SK-N-MC (cell line): ENCODE measurements at regions not wholly inside any gene's neighbourhood (a gene's known extent, or its start where the extent isn't known, plus 50 kb on each side); places are given as distances from the start of the nearest gene placed in this dataset.

Experiments
- DNase-seq: peaks from one replicate; pipeline ENCODE4 v3.0.0-alpha.2; 2011; ENCODE audit warnings: low read depth, low spot score
- H3K27ac ChIP-seq: fragments of 200-600 bp; sonication (generic); 2 replicates; pipeline ENCODE4 v1.5.1; 2016; ENCODE audit warnings: mixed run types
- H3K36me3 ChIP-seq: fragments of 200-600 bp; sonication (generic); 2 replicates; pipeline ENCODE4 v1.6.1; 2017; ENCODE audit warnings: antibody characterized with exemption, low read length, mixed read lengths; ENCODE audit not compliant: insufficient read depth
- H3K4me3 ChIP-seq: fragments of 200-600 bp; sonication (generic); 2 replicates; pipeline ENCODE4 v1.5.1; 2016
- H3K9ac ChIP-seq: fragments of 200-600 bp; sonication (generic); 2 replicates; pipeline ENCODE4 v1.8.0; 2017; ENCODE audit warnings: mixed run types, mixed read lengths; ENCODE audit not compliant: insufficient read length
- H3K9me3 ChIP-seq: fragments of 200-600 bp; sonication (generic); 2 replicates; pipeline ENCODE4 v1.6.1; 2017; ENCODE audit warnings: low read depth, mild to moderate bottlenecking, antibody characterized with exemption, low read length, moderate library complexity, mixed read lengths
- EZH2 ChIP-seq: fragments of 200-600 bp; sonication (generic); IDR thresholded peaks from one replicate; pipeline ENCODE4 v1.6.1; 2017; ENCODE audit warnings: antibody characterized with exemption
- FOXP2 ChIP-seq: optimal IDR thresholded peaks from 2 replicates; pipeline ENCODE3; 2011; ENCODE audit warnings: mild to moderate bottlenecking, moderate library complexity; ENCODE audit not compliant: insufficient read depth; ENCODE audit errors: extremely low read length, control extremely low read depth
- POLR2AphosphoS5 ChIP-seq: IDR thresholded peaks from 2 replicates; pipeline ENCODE4 v1.6.1; 2012; ENCODE audit warnings: mild to moderate bottlenecking, low read depth, low read length, borderline replicate concordance

DNA sequence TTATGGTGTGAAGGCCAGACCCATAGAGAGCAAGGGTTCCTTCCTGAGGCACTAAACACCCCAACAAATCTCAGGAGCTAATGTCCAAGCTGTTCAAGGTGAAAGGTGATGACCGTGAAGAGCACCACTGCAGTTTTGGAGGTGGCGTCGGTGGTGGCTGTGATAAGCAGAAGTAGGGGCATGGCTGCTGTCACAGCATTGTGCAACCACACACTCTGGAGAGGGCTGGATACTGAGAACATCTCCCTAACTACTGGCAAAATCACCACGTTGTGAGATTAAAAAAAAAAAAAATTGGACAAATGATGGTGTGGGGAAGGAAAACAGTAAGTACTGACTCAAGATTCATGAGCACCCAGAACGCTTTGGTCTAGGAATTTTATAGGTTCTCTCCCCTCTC, 156.5 kb downstream of the PJA2 start:
- H3K27ac ChIP-seq: no peak overlapping the region
- peaks cover 4% of the 10 kb centered on the region; the same call in 1 of the 2 replicates for H3K36me3 ChIP-seq
- H3K4me3 ChIP-seq: no peak overlapping the region
- TF ChIP-seq POLR2AphosphoS5: no peak
- no peak for TF ChIP-seq FOXP2
- no peak for TF ChIP-seq EZH2
- peaks cover 5% of the 10 kb centered on the region; the same call in 1 of the 2 replicates for H3K9me3 ChIP-seq
- DNase-seq: no peak
- no peak overlapping the region for H3K9ac ChIP-seq

GRCh38 chr5:109252731-109253130, 157.0 kb downstream of the PJA2 start:
- H3K4me3 ChIP-seq: no peak overlapping the region
- peaks cover 1% of the 10 kb centered on the region; the same call in 1 of the 2 replicates for H3K9me3 ChIP-seq
- no peak overlapping the region for H3K9ac ChIP-seq
- TF ChIP-seq EZH2 (no peak), FOXP2 (no peak), POLR2AphosphoS5 (no peak)
- H3K36me3 ChIP-seq: peaks cover 2% of the 10 kb centered on the region; the same call in 1 of the 2 replicates
- no peak for DNase-seq
- no peak overlapping the region for H3K27ac ChIP-seq

DNA sequence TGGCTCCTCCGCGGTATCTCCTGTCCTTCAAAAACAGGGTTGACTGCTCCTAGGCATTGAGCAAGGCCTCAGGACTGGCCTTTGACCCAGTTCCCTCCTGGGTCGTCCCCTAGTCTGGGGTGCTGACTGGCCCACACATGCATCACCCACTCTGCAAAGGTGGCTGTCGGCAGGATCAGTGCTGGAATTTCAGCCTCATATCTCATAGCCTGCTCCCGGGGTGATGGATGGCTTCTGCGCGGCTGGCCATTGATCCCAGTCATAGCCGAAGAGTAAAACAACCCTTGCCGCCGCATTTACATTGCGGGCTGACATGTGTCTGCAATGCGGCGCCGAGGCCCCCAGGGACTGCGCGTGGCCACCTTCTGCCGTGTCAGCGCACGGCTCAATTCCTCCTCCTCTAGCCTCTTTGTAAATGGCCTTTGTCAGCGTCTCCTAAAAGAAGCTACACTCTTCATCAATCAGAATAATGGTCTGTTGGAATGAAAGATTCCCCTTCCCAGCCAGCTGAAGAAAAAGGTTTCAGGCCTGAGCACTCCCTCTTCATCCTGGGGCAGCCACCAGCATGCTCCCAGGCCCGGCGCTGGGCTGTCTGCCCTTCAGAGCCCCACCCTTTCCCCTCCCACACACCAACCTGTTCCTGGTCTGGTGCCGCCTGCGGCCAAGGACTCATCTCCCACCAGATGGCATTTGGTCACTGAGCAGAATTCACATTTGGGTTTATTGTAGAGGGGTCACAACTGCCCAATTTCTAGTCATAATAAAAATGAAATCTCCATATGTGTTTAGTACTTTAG, 159.0 kb downstream of the PJA2 start:
- DNase-seq: no peak
- H3K27ac ChIP-seq: no peak overlapping the region
- H3K4me3 ChIP-seq: no peak overlapping the region
- H3K9me3 ChIP-seq: no peaks in the 10 kb centered on the region
- H3K9ac ChIP-seq: no peak overlapping the region
- no peak for TF ChIP-seq POLR2AphosphoS5
- TF ChIP-seq EZH2: no peak
- no peak for TF ChIP-seq FOXP2
- H3K36me3 ChIP-seq: no peaks in the 10 kb centered on the region

DNA sequence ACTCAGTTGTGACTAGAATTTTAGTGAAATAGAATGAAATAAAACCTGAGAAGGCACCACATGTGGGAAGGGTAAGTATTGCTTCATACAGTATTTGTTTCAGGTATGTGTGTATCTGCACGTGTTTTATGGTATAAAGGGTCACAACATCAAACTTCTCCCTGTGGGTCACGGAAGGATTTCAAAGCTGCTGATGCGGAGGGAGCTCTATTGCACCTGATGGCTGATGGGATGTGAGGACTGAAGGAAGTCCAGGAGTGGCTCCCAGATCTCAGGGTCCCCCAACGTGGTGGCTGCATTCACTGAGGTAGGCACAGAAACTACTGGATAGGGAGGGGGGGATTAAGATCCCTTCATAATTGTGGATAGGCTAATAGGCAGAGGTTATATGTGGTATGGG, 159.7 kb downstream of the PJA2 start:
- H3K9ac ChIP-seq: no peak overlapping the region
- H3K4me3 ChIP-seq: no peak overlapping the region
- TF ChIP-seq EZH2 (no peak), FOXP2 (no peak), POLR2AphosphoS5 (no peak)
- no peaks in the 10 kb centered on the region for H3K36me3 ChIP-seq
- no peak for DNase-seq
- no peak overlapping the region for H3K27ac ChIP-seq
- no peaks in the 10 kb centered on the region for H3K9me3 ChIP-seq

GRCh38 chr5:109249126-109249525, 160.6 kb downstream of the PJA2 start:
- Histone ChIP-seq H3K9me3 (no peaks in the 10 kb centered on the region), H3K4me3 (no peak overlapping the region), H3K9ac (no peak overlapping the region), H3K36me3 (no peaks in the 10 kb centered on the region), H3K27ac (no peak overlapping the region)
- TF ChIP-seq FOXP2: no peak
- no peak for TF ChIP-seq POLR2AphosphoS5
- TF ChIP-seq EZH2: no peak
- no peak for DNase-seq

GRCh38 chr5:109247986-109248385, 161.8 kb downstream of the PJA2 start:
- TF ChIP-seq POLR2AphosphoS5 (no peak), FOXP2 (no peak), EZH2 (no peak)
- DNase-seq: no peak
- Histone ChIP-seq H3K9ac (no peak overlapping the region), H3K4me3 (no peak overlapping the region), H3K36me3 (no peaks in the 10 kb centered on the region), H3K9me3 (no peaks in the 10 kb centered on the region), H3K27ac (no peak overlapping the region)

DNA sequence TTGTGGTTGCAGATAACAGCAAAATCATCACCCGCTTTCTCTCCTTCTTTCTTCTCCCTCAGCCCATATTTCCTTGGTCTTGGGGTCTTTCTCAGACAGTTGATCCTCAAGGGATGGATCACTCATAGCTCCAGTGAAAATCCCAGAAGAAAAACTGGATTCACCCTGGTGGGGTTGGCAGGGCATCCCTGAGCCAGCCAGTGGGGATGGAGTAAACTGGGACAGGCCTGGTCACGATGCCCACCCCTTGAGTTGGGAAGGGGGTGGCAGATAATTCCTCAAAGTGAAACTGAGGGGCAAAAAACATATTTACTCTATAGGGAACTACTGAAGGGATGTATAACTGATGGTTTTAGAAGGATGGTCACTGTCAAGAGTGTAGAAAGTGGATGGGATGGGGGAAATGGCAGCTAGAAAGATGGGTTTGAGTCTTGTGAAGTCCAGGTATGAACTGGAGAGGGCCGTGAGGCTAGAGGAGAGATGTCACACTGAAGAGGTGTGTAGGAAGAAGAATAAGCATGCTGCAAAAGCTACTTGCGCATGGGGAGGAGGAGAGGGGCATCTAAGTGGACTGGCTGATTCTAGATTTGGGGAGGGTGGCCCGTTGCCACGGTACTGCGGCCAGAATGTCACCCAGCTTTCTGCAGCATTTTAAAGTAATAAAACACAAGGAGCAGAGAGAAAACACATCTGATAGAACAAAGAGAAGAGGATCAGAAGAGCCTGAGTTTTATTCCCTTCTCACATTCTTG, 162.8 kb downstream of the PJA2 start:
- Histone ChIP-seq H3K9me3 (no peaks in the 10 kb centered on the region), H3K27ac (no peak overlapping the region), H3K36me3 (no peaks in the 10 kb centered on the region), H3K9ac (no peak overlapping the region), H3K4me3 (no peak overlapping the region)
- no peak for TF ChIP-seq EZH2
- no peak for TF ChIP-seq POLR2AphosphoS5
- TF ChIP-seq FOXP2: no peak
- DNase-seq: no peak
